ENCODE measurements at regions not wholly inside any gene's neighbourhood (a gene's known extent, or its start where the extent isn't known, plus 50 kb on each side); places are given as distances from the start of the nearest gene placed in this dataset.

GRCh38 chr1:195141294-195141693 lies 1466.9 kb downstream of the KCNT2 start:
- intact Hi-C loops (cut with DNase I): no loop called here
- Histone ChIP-seq H3K4me3 (replicated peaks in 1 of 3) (no peak overlapping the region), H3K27ac (no peak overlapping the region), H3K9me3 (no peaks in the 10 kb centered on the region), H3K27me3 (no peaks in the 10 kb centered on the region), H3K4me1 (no peaks in the 10 kb centered on the region), H3K36me3 (no peaks in the 10 kb centered on the region)
- no peak for TF ChIP-seq POLR2A (IDR thresholded peaks at IDR 0.05)
- no peak for TF ChIP-seq CTCF (IDR thresholded peaks at IDR 0.05)
- 100% methylated on average over 2 of the region's 2 CpGs for WGBS, 2 donors
- DNase-seq: no peak

- TF ChIP-seq POLR2A (IDR thresholded peaks at IDR 0.05): no peak
- no peak for TF ChIP-seq CTCF (IDR thresholded peaks at IDR 0.05)
- intact Hi-C loops (cut with DNase I): no loop called here
- no peak overlapping the region for H3K27ac ChIP-seq
- no peak overlapping the region for H3K4me3 ChIP-seq (replicated peaks in 1 of 3)
- H3K27me3 ChIP-seq: no peaks in the 10 kb centered on the region
- DNase-seq: no peak
- H3K4me1 ChIP-seq: no peaks in the 10 kb centered on the region
- no peaks in the 10 kb centered on the region for H3K36me3 ChIP-seq
- no peaks in the 10 kb centered on the region for H3K9me3 ChIP-seq
Observed at GRCh38 chr1:195130598-195130997, 1477.6 kb downstream of the KCNT2 start.

- no peak for DNase-seq
- Histone ChIP-seq H3K9me3 (no peaks in the 10 kb centered on the region), H3K4me1 (no peaks in the 10 kb centered on the region), H3K27ac (no peak overlapping the region), H3K27me3 (no peaks in the 10 kb centered on the region), H3K4me3 (replicated peaks in 1 of 3) (no peak overlapping the region), H3K36me3 (no peaks in the 10 kb centered on the region)
- intact Hi-C loops (cut with DNase I): no loop called here
- 89 to 97% methylated on average over 2 of the region's 2 CpGs for WGBS, 2 donors
- TF ChIP-seq POLR2A (IDR thresholded peaks at IDR 0.05) (no peak), CTCF (IDR thresholded peaks at IDR 0.05) (no peak)
Observed at GRCh38 chr1:195122497-195122896, 1485.7 kb downstream of the KCNT2 start.

- TF ChIP-seq CTCF (IDR thresholded peaks at IDR 0.05): no peak
- no peak for TF ChIP-seq POLR2A (IDR thresholded peaks at IDR 0.05)
- intact Hi-C loops (cut with DNase I): no loop called here
- Histone ChIP-seq H3K36me3 (no peaks in the 10 kb centered on the region), H3K9me3 (no peaks in the 10 kb centered on the region), H3K4me3 (replicated peaks in 1 of 3) (no peak overlapping the region), H3K27me3 (no peaks in the 10 kb centered on the region), H3K27ac (no peak overlapping the region), H3K4me1 (no peaks in the 10 kb centered on the region)
- no peak for DNase-seq
Observed at GRCh38 chr1:195113471-195113870, 1494.8 kb downstream of the KCNT2 start.

- TF ChIP-seq POLR2A (IDR thresholded peaks at IDR 0.05) (no peak), CTCF (IDR thresholded peaks at IDR 0.05) (no peak)
- WGBS, 2 donors: 51 to 73% methylated on average over 2 of the region's 2 CpGs
Observed at GRCh38 chr1:195105773-195106172, 1502.5 kb downstream of the KCNT2 start.

More at GRCh38 chr1:195105773-195106172, 1502.5 kb downstream of the KCNT2 start:
- no peak overlapping the region for H3K27ac ChIP-seq
- H3K4me3 ChIP-seq (replicated peaks in 1 of 3): no peak overlapping the region
- intact Hi-C loops (cut with DNase I): no loop called here
- no peaks in the 10 kb centered on the region for H3K4me1 ChIP-seq
- no peaks in the 10 kb centered on the region for H3K27me3 ChIP-seq
- H3K36me3 ChIP-seq: no peaks in the 10 kb centered on the region
- no peaks in the 10 kb centered on the region for H3K9me3 ChIP-seq
- no peak for DNase-seq

Data from thyroid gland (tissue), 4 donors.